Heart left ventricle (tissue), 16 donors: ENCODE measurements at regions not wholly inside any gene's neighbourhood (a gene's known extent, or its start where the extent isn't known, plus 50 kb on each side); places are given as distances from the start of the nearest gene placed in this dataset.

Experiments used
- ATAC-seq, 4 donors: fragments of 200-7000 bp; cut with Tn5 transposase; one replicate each; pipeline ENCODE4 v1.9.1; 2020 to 2022; ENCODE audit warnings: moderate library complexity in 4 of 4, mild to moderate bottlenecking in 3 of 4, moderate number of reproducible peaks in 1 of 4
- DNase-seq, 5 donors: peaks; one replicate each; pipeline ENCODE4 v3.0.0-alpha.2; 2020
- H3K27ac ChIP-seq, 12 donors: fragments of 200-600 bp; sonication (generic) in 4 of 12; one replicate each; pipeline versions ENCODE4 v1.5.0 to v1.8.0; 2016 to 2022; ENCODE audit warnings: mild to moderate bottlenecking in 2 of 12
- H3K27me3 ChIP-seq, 9 donors: fragments of 200-600 bp; sonication (generic) in 2 of 9; one replicate each; pipeline versions ENCODE4 v1.5.1 to v1.8.0; 2016 to 2022; ENCODE audit warnings: mild to moderate bottlenecking in 3 of 9
- H3K36me3 ChIP-seq, 9 donors: fragments of 200-600 bp; sonication (generic) in 2 of 9; one replicate each; pipeline versions ENCODE4 v1.5.0 to v1.8.0; 2018 to 2022; ENCODE audit warnings: mild to moderate bottlenecking in 2 of 9
- H3K4me1 ChIP-seq, 12 donors: fragments of 200-600 bp; sonication (generic) in 4 of 12; one replicate each; pipeline versions ENCODE4 v1.5.0 to v1.8.0; 2016 to 2022; ENCODE audit warnings: mild to moderate bottlenecking in 3 of 12
- H3K4me3 ChIP-seq, 12 donors: fragments of 200-600 bp; sonication (generic) in 4 of 12; one replicate each; pipeline versions ENCODE4 v1.5.0 to v1.8.0; 2017 to 2022; ENCODE audit warnings: mild to moderate bottlenecking in 9 of 12, moderate library complexity in 4 of 12
- H3K9me3 ChIP-seq, 12 donors: fragments of 200-600 bp; sonication (generic) in 4 of 12; one replicate each; pipeline versions ENCODE4 v1.5.0 to v1.8.0; 2016 to 2022; ENCODE audit warnings: mild to moderate bottlenecking in 1 of 12
- CTCF ChIP-seq, 12 donors: fragments of 200-600 bp; sonication (generic) in 4 of 12; IDR thresholded peaks; one replicate each; pipeline versions ENCODE4 v1.5.0 to v1.8.0; 2018 to 2022; ENCODE audit warnings: antibody characterized with exemption in 12 of 12, mild to moderate bottlenecking in 5 of 12
- POLR2A ChIP-seq, 2 donors: fragments of 450-650 bp; IDR thresholded peaks; one replicate each; pipeline ENCODE4 v1.6.1; 2017; ENCODE audit warnings: antibody characterized with exemption in 2 of 2, mild to moderate bottlenecking in 2 of 2, moderate library complexity in 2 of 2
- WGBS, 4 donors: extraction: QIAGEN DNeasy Blood & Tissue Kit in 2 of 4; methylation state at CpG; one replicate each; pipeline versions ENCODE4 v1.1.5 to v1.1.7; 2013 to 2018; 5-methylcytosine and 5-hydroxymethylcytosine counted together
- intact Hi-C, 10 donors: fragments of 100-400 bp; cut with DNase I; formaldehyde crosslinking; loops; one replicate each; pipeline versions ENCODE4 v1.11.1 to v1.14.2; 2022
- donor health status: ischemic (EF 13 %, LVEDD 7.1; RV severe dilation, severe dysfunction).
- donor health status: healthy with polysubstance abuse.
- donor health status: DM: no; HTN: yes; CAD: no.
- donor health status: DM: no; HTN: no; CAD: no.
- donor health status: ischemic (EF 25% LVEDD 6.9; RV normal size, moderate dysfunction).
- donor health status: ischemic (EF 25% LVEDD 5.7; RV mildly dilated, moderate dysfunction).
- donor health status: healthy.
- donor health status: DM: yes; HTN: yes; CAD: no.
- donor health status: ischemic (EF 35%, LVEDD 5.7; RV mildly dilated, moderate dysfunction).
- donor health status: nonischemic (EF 11% LVEDD 7.7; RV severe dilation, severe dysfunction).
- donor health status: DM: yes; HTN: yes; CAD: no.
- donor health status: PGD.
- donor health status: ischemic (EF 29% LVEDD 5.4; RV normal size, mild dysfunction).
- donor health status: nonischemic (EF 23%, LVEDD 6.1; RV moderate dilation, normal function).

GRCh38 chr5:101364469-101364868 is 461.4 kb upstream of the ST8SIA4 start:
- intact Hi-C loops, result no loop called here
- no peak for ATAC-seq
- H3K27me3 ChIP-seq, result no peaks in the 10 kb centered on the region
- no peaks in the 10 kb centered on the region for H3K9me3 ChIP-seq
- TF ChIP-seq POLR2A (IDR thresholded peaks at IDR 0.05) (no peak), CTCF (IDR thresholded peaks at IDR 0.05) (no peak)
- peak in 1 of 5 donors; percentile 18 for DNase-seq
- 44 to 61% (median 55%) methylated on average over 4 of the region's 4 CpGs for WGBS, 4 donors
- no peak overlapping the region for H3K27ac ChIP-seq
- no peaks in the 10 kb centered on the region for H3K36me3 ChIP-seq
- no peaks in the 10 kb centered on the region for H3K4me1 ChIP-seq
- no peak overlapping the region for H3K4me3 ChIP-seq

- TF ChIP-seq CTCF (IDR thresholded peaks at IDR 0.05), result no peak
- no peak for TF ChIP-seq POLR2A (IDR thresholded peaks at IDR 0.05)
- H3K27me3 ChIP-seq, result no peaks in the 10 kb centered on the region
- no peak overlapping the region for H3K4me3 ChIP-seq
- intact Hi-C loops, result no loop called here
- no peaks in the 10 kb centered on the region for H3K9me3 ChIP-seq
- no peaks in the 10 kb centered on the region for H3K36me3 ChIP-seq
- ATAC-seq, result no peak
- no peak overlapping the region for H3K27ac ChIP-seq
- H3K4me1 ChIP-seq, result no peaks in the 10 kb centered on the region
- DNase-seq, result no peak
Observed at GRCh38 chr5:101362067-101362466, 459.0 kb upstream of the ST8SIA4 start.

- no peak for ATAC-seq
- H3K9me3 ChIP-seq, result peaks cover 0 to 24% (median 0%) of the 10 kb centered on the region in 12 donors
Observed at GRCh38 chr5:101346906-101347305, 443.8 kb upstream of the ST8SIA4 start.

GRCh38 chr5:101346447-101346846 is 443.4 kb upstream of the ST8SIA4 start:
- Histone ChIP-seq H3K4me3 (no peak overlapping the region), H3K27ac (no peak overlapping the region), H3K4me1 (no peaks in the 10 kb centered on the region), H3K36me3 (no peaks in the 10 kb centered on the region), H3K27me3 (no peaks in the 10 kb centered on the region), H3K9me3 (peaks cover 0 to 24% (median 0%) of the 10 kb centered on the region in 12 donors)
- TF ChIP-seq POLR2A (IDR thresholded peaks at IDR 0.05) (no peak), CTCF (IDR thresholded peaks at IDR 0.05) (no peak)
- no peak for DNase-seq
- no peak for ATAC-seq
- intact Hi-C loops, result no loop called here
- WGBS, 4 donors, result 88 to 92% (median 90%) methylated on average over 8 of the region's 8 CpGs

More at GRCh38 chr5:101346906-101347305, 443.8 kb upstream of the ST8SIA4 start:
- DNase-seq, result no peak
- H3K4me3 ChIP-seq, result no peak overlapping the region
- no peaks in the 10 kb centered on the region for H3K27me3 ChIP-seq
- H3K27ac ChIP-seq, result no peak overlapping the region
- TF ChIP-seq POLR2A (IDR thresholded peaks at IDR 0.05) (no peak), CTCF (IDR thresholded peaks at IDR 0.05) (no peak)
- intact Hi-C loops, result no loop called here
- 75 to 97% (median 83%) methylated on average over 3 to 4 of the region's 4 CpGs for WGBS, 4 donors
- no peaks in the 10 kb centered on the region for H3K4me1 ChIP-seq
- H3K36me3 ChIP-seq, result no peaks in the 10 kb centered on the region
